ENCODE measurements at regions not wholly inside any gene's neighbourhood (a gene's known extent, or its start where the extent isn't known, plus 50 kb on each side); places are given as distances from the start of the nearest gene placed in this dataset.

GRCh38 chr6:120682145-120682544, 652.1 kb downstream of the TBC1D32 start:
- Histone ChIP-seq H2AFZ (ENCODE audit: low read depth, low read length) (no peak overlapping the region), H3K79me2 (replicated peaks; ENCODE audit: insufficient read depth, low read length) (no peaks in the 10 kb centered on the region), H3K9ac (ENCODE audit: low read length) (no peak overlapping the region), H3K4me3 (ENCODE audit: low read length) (no peak overlapping the region), H3K27me3 (ENCODE audit: insufficient read depth, low read depth, low read length) (no peaks in the 10 kb centered on the region), H3K9me3 (ENCODE audit: low read length) (no peaks in the 10 kb centered on the region), H3F3A (ENCODE audit: insufficient read depth, low read length, poor library complexity, severe bottlenecking) (no peaks in the 10 kb centered on the region), H3K9me2 (ENCODE audit: insufficient read depth, low read length) (no peaks in the 10 kb centered on the region), H3K4me2 (ENCODE audit: low read length) (no peak overlapping the region), H4K20me1 (ENCODE audit: insufficient read depth) (no peaks in the 10 kb centered on the region), H3K36me3 (ENCODE audit: insufficient read depth, low read length) (no peaks in the 10 kb centered on the region), H3K27ac (ENCODE audit: low read length) (no peak overlapping the region)
- TF ChIP-seq CTCF (IDR thresholded peaks at IDR 0.05; ENCODE audit: poor library complexity, severe bottlenecking) (no peak), EZH2 (IDR thresholded peaks at IDR 0.05; ENCODE audit: borderline replicate concordance, insufficient read depth, low read length, poor library complexity, severe bottlenecking) (no peak), RAD21 (conservative IDR thresholded peaks at IDR 0.05) (no peak), TAF1 (IDR thresholded peaks at IDR 0.05; ENCODE audit: low read depth) (no peak), SMC3 (conservative IDR thresholded peaks at IDR 0.05; ENCODE audit: poor library complexity) (no peak), POLR2AphosphoS5 (IDR thresholded peaks at IDR 0.05) (no peak), REST (IDR thresholded peaks at IDR 0.05; ENCODE audit: borderline replicate concordance) (no peak), EP300 (conservative IDR thresholded peaks at IDR 0.05; ENCODE audit: poor library complexity, severe bottlenecking) (no peak), MXI1 (conservative IDR thresholded peaks at IDR 0.05; ENCODE audit: poor library complexity, severe bottlenecking) (no peak)

GRCh38 chr6:120681204-120681603, 653.1 kb downstream of the TBC1D32 start:
- Histone ChIP-seq H2AFZ (ENCODE audit: low read depth, low read length) (no peak overlapping the region), H3K9ac (ENCODE audit: low read length) (no peak overlapping the region), H3K9me3 (ENCODE audit: low read length) (no peaks in the 10 kb centered on the region), H3K4me2 (ENCODE audit: low read length) (no peak overlapping the region), H3K27ac (ENCODE audit: low read length) (no peak overlapping the region), H4K20me1 (ENCODE audit: insufficient read depth) (no peaks in the 10 kb centered on the region), H3K9me2 (ENCODE audit: insufficient read depth, low read length) (no peaks in the 10 kb centered on the region), H3K4me3 (ENCODE audit: low read length) (no peak overlapping the region), H3F3A (ENCODE audit: insufficient read depth, low read length, poor library complexity, severe bottlenecking) (no peaks in the 10 kb centered on the region), H3K27me3 (ENCODE audit: insufficient read depth, low read depth, low read length) (no peaks in the 10 kb centered on the region), H3K79me2 (replicated peaks; ENCODE audit: insufficient read depth, low read length) (no peaks in the 10 kb centered on the region), H3K36me3 (ENCODE audit: insufficient read depth, low read length) (no peaks in the 10 kb centered on the region)
- TF ChIP-seq POLR2AphosphoS5 (IDR thresholded peaks at IDR 0.05) (no peak), REST (IDR thresholded peaks at IDR 0.05; ENCODE audit: borderline replicate concordance) (no peak), MXI1 (conservative IDR thresholded peaks at IDR 0.05; ENCODE audit: poor library complexity, severe bottlenecking) (no peak), CTCF (IDR thresholded peaks at IDR 0.05; ENCODE audit: poor library complexity, severe bottlenecking) (no peak), RAD21 (conservative IDR thresholded peaks at IDR 0.05) (no peak), TAF1 (IDR thresholded peaks at IDR 0.05; ENCODE audit: low read depth) (no peak), EP300 (conservative IDR thresholded peaks at IDR 0.05; ENCODE audit: poor library complexity, severe bottlenecking) (no peak), SMC3 (conservative IDR thresholded peaks at IDR 0.05; ENCODE audit: poor library complexity) (no peak), EZH2 (IDR thresholded peaks at IDR 0.05; ENCODE audit: borderline replicate concordance, insufficient read depth, low read length, poor library complexity, severe bottlenecking) (no peak)

Data from neural cell (in vitro differentiated cells).